HEK293 (cell line): ENCODE measurements at regions not wholly inside any gene's neighbourhood (a gene's known extent, or its start where the extent isn't known, plus 50 kb on each side); places are given as distances from the start of the nearest gene placed in this dataset.

ENCODE experiments used
- CTCF ChIA-PET: fragments of 350-600 bp; formaldehyde crosslinking; extraction: SDS; loops from one replicate; lab custom pipeline; 2021; ENCODE audit warnings: antibody characterized with exemption; lab: Yijun Ruan, JAX
- POLR2A ChIA-PET: fragments of 300-600 bp; formaldehyde crosslinking; extraction: SDS; loops from one replicate; lab custom pipeline; 2020; ENCODE audit warnings: antibody characterized with exemption, inconsistent platforms; lab: Yijun Ruan, JAX
- H3K27ac ChIP-seq: fragments of 200-500 bp; sonication (Bioruptor generic); 2 replicates; pipeline ENCODE4 v1.5.1; 2014; ENCODE audit warnings: low read depth, low read length, control low read depth, inconsistent platforms; ENCODE audit errors: extremely low read depth
- H3K36me3 ChIP-seq, 2 experiments: fragments of 200-500 bp in 1 of 2; sonication (Bioruptor generic) in 1 of 2; 1 replicate in 1 of 2; 2 replicates in 1 of 2; pipeline ENCODE4 v1.5.1; 2014 to 2017; ENCODE audit warnings: inconsistent platforms in 2 of 2, low read length in 2 of 2; ENCODE audit not compliant: control insufficient read depth in 2 of 2, insufficient read depth in 1 of 2
- H3K4me1 ChIP-seq: fragments of 200-500 bp; sonication (Bioruptor generic); 2 replicates; pipeline ENCODE4 v1.5.1; 2014; ENCODE audit warnings: mild to moderate bottlenecking, low read length, inconsistent platforms; ENCODE audit not compliant: control insufficient read depth, insufficient read depth
- H3K4me3 ChIP-seq: 2 replicates; pipeline ENCODE4 v1.5.1; 2011; ENCODE audit warnings: low read depth, mild to moderate bottlenecking, control low read depth, low read length, moderate library complexity
- H3K9me3 ChIP-seq: fragments of 200-500 bp; sonication (Bioruptor generic); 2 replicates; pipeline ENCODE4 v1.5.1; 2014; ENCODE audit warnings: low read depth, low read length, inconsistent platforms; ENCODE audit not compliant: control insufficient read depth, insufficient read depth
- BCL6B ChIP-seq: fragments of 450-650 bp; formaldehyde crosslinking; IDR thresholded peaks from 2 replicates; pipeline ENCODE4 v1.5.1; 2017; ENCODE audit warnings: missing biosample characterization, missing genetic modification characterization
- KLF16 ChIP-seq: fragments of 450-650 bp; formaldehyde crosslinking; IDR thresholded peaks from 2 replicates; pipeline ENCODE4 v1.5.1; 2017; ENCODE audit warnings: missing biosample characterization, missing genetic modification characterization
- KLF9 ChIP-seq: fragments of 450-650 bp; formaldehyde crosslinking; IDR thresholded peaks from 2 replicates; pipeline ENCODE4 v1.5.1; 2016; ENCODE audit warnings: missing biosample characterization, missing genetic modification characterization, low read depth
- PRDM2 ChIP-seq: fragments of 450-650 bp; formaldehyde crosslinking; IDR thresholded peaks from 2 replicates; pipeline ENCODE4 v1.5.1; 2016; ENCODE audit warnings: missing biosample characterization, missing genetic modification characterization, borderline replicate concordance
- YY1 ChIP-seq: fragments of 450-650 bp; formaldehyde crosslinking; IDR thresholded peaks from 2 replicates; pipeline ENCODE4 v1.5.1; 2018; ENCODE audit warnings: missing biosample characterization, missing genetic modification characterization
- ZNF146 ChIP-seq: fragments of 450-650 bp; formaldehyde crosslinking; IDR thresholded peaks from 2 replicates; pipeline ENCODE4 v1.5.1; 2016; ENCODE audit warnings: missing biosample characterization, missing genetic modification characterization
- ZNF16 ChIP-seq: fragments of 450-650 bp; formaldehyde crosslinking; IDR thresholded peaks from 2 replicates; pipeline ENCODE4 v1.5.1; 2016; ENCODE audit warnings: low read depth, missing biosample characterization, missing genetic modification characterization
- ZNF169 ChIP-seq: fragments of 450-650 bp; formaldehyde crosslinking; IDR thresholded peaks from 2 replicates; pipeline ENCODE4 v1.5.1; 2016; ENCODE audit warnings: missing biosample characterization, missing genetic modification characterization
- ZNF184 ChIP-seq: fragments of 450-650 bp; IDR thresholded peaks from 2 replicates; pipeline ENCODE4 v1.5.1; 2018; ENCODE audit warnings: missing biosample characterization, mild to moderate bottlenecking, missing genetic modification characterization
- ZNF280D ChIP-seq: fragments of 450-650 bp; formaldehyde crosslinking; IDR thresholded peaks from 2 replicates; pipeline ENCODE4 v1.5.1; 2016; ENCODE audit warnings: missing biosample characterization, missing genetic modification characterization
- ZNF350 ChIP-seq: fragments of 450-650 bp; formaldehyde crosslinking; IDR thresholded peaks from 2 replicates; pipeline ENCODE4 v1.5.0; 2017; ENCODE audit warnings: missing biosample characterization, mild to moderate bottlenecking, missing genetic modification characterization
- ZNF510 ChIP-seq: fragments of 450-650 bp; formaldehyde crosslinking; IDR thresholded peaks from 2 replicates; pipeline ENCODE4 v1.5.1; 2018; ENCODE audit warnings: mild to moderate bottlenecking, missing genetic modification characterization, missing biosample characterization; ENCODE audit not compliant: insufficient replicate concordance
- ZNF514 ChIP-seq: fragments of 450-650 bp; formaldehyde crosslinking; IDR thresholded peaks from 2 replicates; pipeline ENCODE4 v1.5.1; 2016; ENCODE audit warnings: missing biosample characterization, missing genetic modification characterization
- ZNF610 ChIP-seq: fragments of 450-650 bp; formaldehyde crosslinking; IDR thresholded peaks from 2 replicates; pipeline ENCODE4 v1.5.1; 2016; ENCODE audit warnings: missing biosample characterization, missing genetic modification characterization, borderline replicate concordance
- ZNF621 ChIP-seq: fragments of 450-650 bp; formaldehyde crosslinking; IDR thresholded peaks from 2 replicates; pipeline ENCODE4 v1.5.1; 2017; ENCODE audit warnings: missing biosample characterization, missing genetic modification characterization
- ZNF623 ChIP-seq: fragments of 450-650 bp; formaldehyde crosslinking; IDR thresholded peaks from 2 replicates; pipeline ENCODE4 v1.5.1; 2016; ENCODE audit warnings: missing biosample characterization, missing genetic modification characterization
- ZNF776 ChIP-seq: fragments of 450-650 bp; formaldehyde crosslinking; IDR thresholded peaks from 2 replicates; pipeline ENCODE4 v1.5.0; 2017; ENCODE audit warnings: missing biosample characterization, missing genetic modification characterization, borderline replicate concordance
- ZNF792 ChIP-seq: fragments of 450-650 bp; formaldehyde crosslinking; IDR thresholded peaks from 2 replicates; pipeline ENCODE4 v1.5.1; 2016; ENCODE audit warnings: missing biosample characterization, missing genetic modification characterization
- ZNF830 ChIP-seq: fragments of 450-650 bp; IDR thresholded peaks from 2 replicates; pipeline ENCODE4 v1.5.0; 2018; ENCODE audit warnings: missing biosample characterization, missing genetic modification characterization, low read depth, mild to moderate bottlenecking, moderate library complexity
- ZNF843 ChIP-seq: fragments of 450-650 bp; formaldehyde crosslinking; IDR thresholded peaks from 2 replicates; pipeline ENCODE4 v1.5.1; 2016; ENCODE audit warnings: missing biosample characterization, missing genetic modification characterization

- TF ChIP-seq KLF16 (tag by site-specific recombination) (no peak), ZNF280D (no peak), ZNF792 (no peak), ZNF776 (no peak)
- TF ChIP-seq, all 188 proteins: peak for 0
Measured at GRCh38 chr15:93217343-93217742, 128.3 kb upstream of the RGMA start (continued).

- POLR2A ChIA-PET = no interaction called here
- CTCF ChIA-PET = interaction anchor here (0.6 to 1.2 kb wide), 3 partner anchors 9 to 632 kb away, joined by 3 read pairs; no protein-coding TSS in a partner anchor
- TF ChIP-seq ZNF621 (tag by site-specific recombination) (no peak), ZNF146 (no peak), YY1 (tag by site-specific recombination) (no peak), BCL6B (tag by site-specific recombination) (no peak), ZNF350 (tag by site-specific recombination) (no peak), ZNF510 (no peak), PRDM2 (tag by site-specific recombination) (no peak), ZNF184 (no peak), ZNF830 (tag by site-specific recombination) (no peak), ZNF610 (tag by site-specific recombination) (no peak), ZNF514 (tag by site-specific recombination) (no peak), ZNF843 (tag by site-specific recombination) (no peak), ZNF169 (tag by site-specific recombination) (no peak), ZNF16 (tag by site-specific recombination) (no peak), KLF9 (tag by site-specific recombination) (no peak), ZNF623 (tag by site-specific recombination) (no peak)
- Histone ChIP-seq H3K4me3 (no peak overlapping the region), H3K27ac (no peak overlapping the region), H3K4me1 (no peaks in the 10 kb centered on the region), H3K36me3 (no peaks in the 10 kb centered on the region), H3K9me3 (no peaks in the 10 kb centered on the region)
Measured at GRCh38 chr15:93214106-93214505, 125.1 kb upstream of the RGMA start.
